Upper lobe of left lung (tissue), 4 donors: ENCODE measurements at regions not wholly inside any gene's neighbourhood (a gene's known extent, or its start where the extent isn't known, plus 50 kb on each side); places are given as distances from the start of the nearest gene placed in this dataset.

Experiments used
- CTCF ChIP-seq, 6 experiments: fragments of 450-650 bp in 4 of 6; fragments of 200-600 bp in 2 of 6; sonication (generic) in 2 of 6; IDR thresholded peaks; one replicate each; pipeline ENCODE4 v1.5.1; 2016 to 2019; ENCODE audit warnings: antibody characterized with exemption in 6 of 6
- EP300 ChIP-seq, 4 donors: sonication (generic); formaldehyde crosslinking; IDR thresholded peaks; one replicate each; pipeline ENCODE4 v1.5.1; 2017; ENCODE audit warnings: antibody characterized with exemption in 4 of 4, control low read depth in 2 of 4
- POLR2A ChIP-seq, 4 donors: fragments of 450-650 bp; IDR thresholded peaks; one replicate each; pipeline ENCODE4 v1.5.1; 2016 to 2017; ENCODE audit warnings: antibody characterized with exemption in 4 of 4, mild to moderate bottlenecking in 2 of 4
- POLR2AphosphoS5 ChIP-seq, 2 donors: sonication (generic); formaldehyde crosslinking; IDR thresholded peaks; one replicate each; pipeline ENCODE4 v1.5.1; 2017; ENCODE audit warnings: antibody characterized with exemption in 2 of 2

GRCh38 chr2:235365743-235366142 lies 128.1 kb upstream of the AGAP1 start:
- TF ChIP-seq CTCF (IDR thresholded peaks at IDR 0.05) (no peak), POLR2A (IDR thresholded peaks at IDR 0.05) (no peak), EP300 (IDR thresholded peaks at IDR 0.05) (no peak), POLR2AphosphoS5 (IDR thresholded peaks at IDR 0.05) (no peak)
